OCI-LY7 (cell line): ENCODE measurements at regions not wholly inside any gene's neighbourhood (a gene's known extent, or its start where the extent isn't known, plus 50 kb on each side); places are given as distances from the start of the nearest gene placed in this dataset.

Source experiments
- BruUV-seq: library from RNA; stranded (reverse); fragments of 400-500 nt; replicated peaks from 2 replicates; lab custom pipeline; 2021; lab: Mats Ljungman, UMichigan
- CTCF ChIA-PET: fragments of 300-600 bp; sonication (Branson Sonifier 250); formaldehyde crosslinking; loops from one replicate; lab custom pipeline; 2022; ENCODE audit warnings: antibody characterized with exemption; ENCODE audit not compliant: unreplicated experiment; lab: Charles Lee
- POLR2A ChIA-PET: fragments of 300-600 bp; sonication (Branson Sonifier 250); formaldehyde crosslinking; loops from one replicate; lab custom pipeline; 2022; ENCODE audit warnings: antibody characterized with exemption; lab: Charles Lee
- DNase-seq: peaks from one replicate; pipeline ENCODE4 v3.0.0-alpha.2; 2015; ENCODE audit warnings: low spot score
- H2AFZ ChIP-seq: fragments of 200-600 bp; sonication (generic), shearing (Covaris generic); 2 replicates; pipeline ENCODE4 v1.6.1; 2014; ENCODE audit warnings: mild to moderate bottlenecking, antibody characterized with exemption, low read length, moderate library complexity
- H3K27ac ChIP-seq: fragments of 200-600 bp; sonication (generic); 2 replicates; pipeline ENCODE4 v1.5.1; 2014; ENCODE audit warnings: mixed run types, low read depth, mild to moderate bottlenecking, moderate library complexity, low read length, inconsistent platforms; ENCODE audit not compliant: poor library complexity, severe bottlenecking
- H3K36me3 ChIP-seq: fragments of 200-600 bp; sonication (generic); 2 replicates; pipeline ENCODE4 v1.6.1; 2014; ENCODE audit warnings: mild to moderate bottlenecking, antibody characterized with exemption, low read length, moderate library complexity, mixed read lengths; ENCODE audit not compliant: insufficient read depth
- H3K4me1 ChIP-seq: fragments of 200-600 bp; sonication (generic); 2 replicates; pipeline ENCODE4 v1.5.1; 2014; ENCODE audit warnings: mild to moderate bottlenecking, low read length; ENCODE audit not compliant: insufficient read depth, poor library complexity, severe bottlenecking
- H3K4me2 ChIP-seq: fragments of 200-600 bp; sonication (generic); 2 replicates; pipeline ENCODE4 v1.6.1; 2014; ENCODE audit warnings: mild to moderate bottlenecking, low read length
- H3K4me3 ChIP-seq: fragments of 200-600 bp; sonication (generic); 2 replicates; pipeline ENCODE4 v1.5.1; 2014; ENCODE audit warnings: mild to moderate bottlenecking, low read depth, low read length; ENCODE audit not compliant: poor library complexity, severe bottlenecking
- H3K79me2 ChIP-seq: fragments of 200-600 bp; sonication (generic); 2 replicates; pipeline ENCODE4 v1.6.1; 2016; ENCODE audit warnings: low read depth, mild to moderate bottlenecking, low read length, moderate library complexity, mixed read lengths; ENCODE audit not compliant: insufficient read depth
- H3K9me2 ChIP-seq: fragments of 200-600 bp; sonication (generic); 2 replicates; pipeline ENCODE4 v1.6.1; 2016; ENCODE audit warnings: mild to moderate bottlenecking, low read length, mixed read lengths; ENCODE audit not compliant: insufficient read depth
- H3K9me3 ChIP-seq: fragments of 200-600 bp; sonication (generic); 2 replicates; pipeline ENCODE4 v1.6.1; 2014; ENCODE audit warnings: mild to moderate bottlenecking, mixed run types, low read length, mixed read lengths
- H4K20me1 ChIP-seq: fragments of 200-600 bp; sonication (generic); 2 replicates; pipeline ENCODE4 v1.6.1; 2014; ENCODE audit warnings: mild to moderate bottlenecking, antibody characterized with exemption, low read length, moderate library complexity, mixed read lengths; ENCODE audit not compliant: insufficient read depth
- CTCF ChIP-seq: fragments of 200-600 bp; sonication (generic); conservative IDR thresholded peaks from 2 replicates; pipeline ENCODE4 v1.5.1; 2014; ENCODE audit warnings: mild to moderate bottlenecking, antibody characterized with exemption, low read length, moderate library complexity, mixed read lengths
- EZH2phosphoT487 ChIP-seq: fragments of 200-600 bp; sonication (generic); IDR thresholded peaks from 2 replicates; pipeline ENCODE4 v1.6.1; 2018; ENCODE audit warnings: low read depth, borderline replicate concordance, mild to moderate bottlenecking, mixed run types, antibody characterized with exemption, low read length, moderate library complexity, mixed read lengths
- intact Hi-C: fragments of 100-400 bp; cut with micrococcal nuclease; formaldehyde crosslinking; loops from one replicate; pipeline ENCODE4 v1.10.0; 2022; ENCODE audit not compliant: unreplicated experiment

GRCh38 chr9:95605816-95606488, 89.2 kb upstream of the PTCH1 start:
- BruUV-seq: no TSS peak
- intact Hi-C loops: no loop called here
- no peak for DNase-seq
- no peaks in the 10 kb centered on the region for H4K20me1 ChIP-seq
- ChIA-PET POLR2A (no interaction called here), CTCF (no interaction called here)
- no peaks in the 10 kb centered on the region for H3K36me3 ChIP-seq
- H2AFZ ChIP-seq: no peak overlapping the region
- H3K4me3 ChIP-seq: no peak overlapping the region
- H3K9me2 ChIP-seq: no peaks in the 10 kb centered on the region
- H3K4me2 ChIP-seq: no peak overlapping the region
- TF ChIP-seq EZH2phosphoT487 (no peak), CTCF (no peak)
- H3K9me3 ChIP-seq: no peaks in the 10 kb centered on the region
- H3K27ac ChIP-seq: no peak overlapping the region
- H3K79me2 ChIP-seq: no peaks in the 10 kb centered on the region
- H3K4me1 ChIP-seq: no peaks in the 10 kb centered on the region

- H3K4me1 ChIP-seq: no peaks in the 10 kb centered on the region
- DNase-seq: no peak
- no peak overlapping the region for H3K4me2 ChIP-seq
- TF ChIP-seq EZH2phosphoT487 (no peak), CTCF (no peak)
- no TSS peak for BruUV-seq
- no peaks in the 10 kb centered on the region for H3K36me3 ChIP-seq
- H3K27ac ChIP-seq: no peak overlapping the region
- CTCF ChIA-PET: no interaction called here
- no peaks in the 10 kb centered on the region for H4K20me1 ChIP-seq
- no peaks in the 10 kb centered on the region for H3K9me3 ChIP-seq
- H3K79me2 ChIP-seq: no peaks in the 10 kb centered on the region
- no peak overlapping the region for H2AFZ ChIP-seq
- no peaks in the 10 kb centered on the region for H3K9me2 ChIP-seq
- no peak overlapping the region for H3K4me3 ChIP-seq
- intact Hi-C loops: no loop called here
- POLR2A ChIA-PET: interaction anchor here (0.6 kb wide), 1 partner anchor 310 kb away, joined by 3 read pairs; no protein-coding TSS in a partner anchor
Measured at GRCh38 chr9:95605101-95605500, 88.3 kb upstream of the PTCH1 start.

GRCh38 chr9:95598236-95598635, 81.5 kb upstream of the PTCH1 start:
- ChIA-PET CTCF (no interaction called here), POLR2A (no interaction called here)
- Histone ChIP-seq H3K79me2 (no peaks in the 10 kb centered on the region), H3K4me1 (no peaks in the 10 kb centered on the region), H2AFZ (no peak overlapping the region), H3K9me3 (no peaks in the 10 kb centered on the region), H3K4me3 (no peak overlapping the region), H3K9me2 (no peaks in the 10 kb centered on the region), H3K27ac (no peak overlapping the region), H3K4me2 (no peak overlapping the region), H4K20me1 (no peaks in the 10 kb centered on the region), H3K36me3 (no peaks in the 10 kb centered on the region)
- TF ChIP-seq EZH2phosphoT487 (no peak), CTCF (no peak)
- intact Hi-C loops: no loop called here
- no peak for DNase-seq
- BruUV-seq: no TSS peak
